Epithelial cell of proximal tubule (primary cell): ENCODE measurements at regions not wholly inside any gene's neighbourhood (a gene's known extent, or its start where the extent isn't known, plus 50 kb on each side); places are given as distances from the start of the nearest gene placed in this dataset.

Source experiments
- DNase-seq: peaks from one replicate; pipeline ENCODE4 v3.0.0-alpha.2; 2011; ENCODE audit warnings: low read depth
- H3K4me3 ChIP-seq: 2 replicates; pipeline ENCODE4 v1.5.1; 2011; ENCODE audit warnings: low read depth, mild to moderate bottlenecking, low read length
- TF ChIP-seq, protein P1 (sequence below): conservative IDR thresholded peaks from 2 replicates; pipeline ENCODE4 v1.5.1; 2012; ENCODE audit warnings: low read depth, mild to moderate bottlenecking, low read length

- no peak for DNase-seq
- TF ChIP-seq, protein P1, sequence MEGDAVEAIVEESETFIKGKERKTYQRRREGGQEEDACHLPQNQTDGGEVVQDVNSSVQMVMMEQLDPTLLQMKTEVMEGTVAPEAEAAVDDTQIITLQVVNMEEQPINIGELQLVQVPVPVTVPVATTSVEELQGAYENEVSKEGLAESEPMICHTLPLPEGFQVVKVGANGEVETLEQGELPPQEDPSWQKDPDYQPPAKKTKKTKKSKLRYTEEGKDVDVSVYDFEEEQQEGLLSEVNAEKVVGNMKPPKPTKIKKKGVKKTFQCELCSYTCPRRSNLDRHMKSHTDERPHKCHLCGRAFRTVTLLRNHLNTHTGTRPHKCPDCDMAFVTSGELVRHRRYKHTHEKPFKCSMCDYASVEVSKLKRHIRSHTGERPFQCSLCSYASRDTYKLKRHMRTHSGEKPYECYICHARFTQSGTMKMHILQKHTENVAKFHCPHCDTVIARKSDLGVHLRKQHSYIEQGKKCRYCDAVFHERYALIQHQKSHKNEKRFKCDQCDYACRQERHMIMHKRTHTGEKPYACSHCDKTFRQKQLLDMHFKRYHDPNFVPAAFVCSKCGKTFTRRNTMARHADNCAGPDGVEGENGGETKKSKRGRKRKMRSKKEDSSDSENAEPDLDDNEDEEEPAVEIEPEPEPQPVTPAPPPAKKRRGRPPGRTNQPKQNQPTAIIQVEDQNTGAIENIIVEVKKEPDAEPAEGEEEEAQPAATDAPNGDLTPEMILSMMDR = no peak
- no peak overlapping the region for H3K4me3 ChIP-seq
These were observed 729.7 kb upstream of the TBX3 start for GRCh38 chr12:115413626-115414025.

DNA sequence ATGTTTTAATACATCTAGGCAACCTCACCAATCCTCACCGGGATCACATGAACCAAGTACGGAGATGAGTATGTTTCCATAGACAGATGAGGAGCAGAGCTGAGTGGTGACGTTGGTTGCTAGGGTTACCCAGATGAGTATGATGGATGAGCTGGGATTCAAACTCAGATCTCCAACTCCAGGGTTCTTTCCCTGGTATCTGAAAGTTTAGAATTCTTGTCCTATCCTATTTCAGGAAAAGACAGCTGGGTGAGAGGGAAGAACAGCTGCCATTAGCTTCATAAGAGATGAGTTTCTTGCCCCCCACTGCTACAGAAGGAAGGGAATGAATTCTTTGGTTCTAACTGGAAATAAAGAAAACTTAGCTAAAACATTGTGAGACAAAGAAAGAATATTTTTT lies 728.9 kb upstream of the TBX3 start:
- H3K4me3 ChIP-seq = no peak overlapping the region
- no peak for DNase-seq
- TF ChIP-seq, protein P1 = no peak

DNA sequence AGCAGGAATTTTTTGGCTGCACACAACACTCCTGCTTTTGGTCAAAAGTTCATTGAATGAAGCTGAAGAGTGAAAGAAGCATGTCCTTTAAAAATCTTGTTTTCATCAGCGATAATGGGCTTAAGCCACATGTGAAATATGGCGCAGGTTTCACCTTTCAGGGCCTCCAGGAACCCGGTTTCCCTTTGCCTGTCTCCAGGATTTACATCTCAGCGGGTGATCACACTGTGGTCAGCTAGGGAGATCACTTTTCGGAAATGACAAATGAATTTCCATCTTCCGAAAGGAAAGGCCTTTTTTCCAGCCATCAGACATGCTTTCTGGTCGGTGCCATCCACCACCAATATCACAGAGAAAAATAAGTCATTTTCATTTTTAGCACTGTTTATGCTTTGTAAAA lies 727.1 kb upstream of the TBX3 start:
- DNase-seq = no peak
- H3K4me3 ChIP-seq = no peak overlapping the region
- TF ChIP-seq, protein P1 = no peak

- DNase-seq = no peak
- no peak overlapping the region for H3K4me3 ChIP-seq
- TF ChIP-seq, protein P1 = no peak
These were observed 724.7 kb upstream of the TBX3 start for GRCh38 chr12:115408642-115409041.

DNA sequence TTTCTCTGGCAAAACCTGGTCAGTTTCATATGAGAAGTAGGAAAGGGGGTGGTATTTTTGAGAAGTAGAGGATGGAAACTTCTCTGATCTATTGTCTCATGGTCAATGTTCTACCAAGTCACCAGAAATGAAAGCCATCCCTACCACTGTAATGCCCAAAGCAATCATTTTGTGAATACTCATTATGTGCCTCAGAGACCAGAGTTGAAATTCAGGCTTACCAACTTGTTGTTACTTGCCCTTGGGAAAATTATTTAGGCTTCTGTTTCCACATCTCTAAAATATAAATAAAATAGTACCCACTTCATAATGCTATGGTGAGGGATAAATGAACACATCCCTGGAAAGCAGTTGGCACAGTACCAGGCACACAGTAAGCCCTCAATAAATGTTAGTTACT lies 723.7 kb upstream of the TBX3 start:
- no peak overlapping the region for H3K4me3 ChIP-seq
- DNase-seq = no peak
- TF ChIP-seq, protein P1 = no peak

- TF ChIP-seq, protein P1 = no peak
- no peak for DNase-seq
- H3K4me3 ChIP-seq = no peak overlapping the region
These were observed 723.1 kb upstream of the TBX3 start for GRCh38 chr12:115407036-115407435.

- TF ChIP-seq, protein P1 = no peak
- H3K4me3 ChIP-seq = no peak overlapping the region
- no peak for DNase-seq
These were observed 721.5 kb upstream of the TBX3 start for GRCh38 chr12:115405471-115405860.
